Breast epithelium (tissue), 4 donors: ENCODE measurements at regions not wholly inside any gene's neighbourhood (a gene's known extent, or its start where the extent isn't known, plus 50 kb on each side); places are given as distances from the start of the nearest gene placed in this dataset.

ENCODE experiments used
- DNase-seq, 2 donors: peaks; one replicate each; pipeline ENCODE4 v3.0.0-alpha.2; 2019; ENCODE audit warnings: low spot score in 2 of 2
- H3K27ac ChIP-seq, 2 donors: fragments of 200-600 bp; sonication (generic) in 1 of 2; one replicate each; pipeline ENCODE4 v1.5.1; 2016 to 2019; ENCODE audit warnings: mild to moderate bottlenecking in 1 of 2
- H3K27me3 ChIP-seq, 2 donors: fragments of 200-600 bp; sonication (generic) in 1 of 2; one replicate each; pipeline versions ENCODE4 v1.5.1 to v1.6.0; 2017 to 2019; ENCODE audit warnings: control low read depth in 1 of 2, mild to moderate bottlenecking in 1 of 2
- H3K36me3 ChIP-seq: fragments of 200-600 bp; one replicate; pipeline ENCODE4 v1.5.1; 2019
- H3K4me1 ChIP-seq, 2 donors: fragments of 200-600 bp; sonication (generic); one replicate each; pipeline ENCODE4 v1.5.1; 2016 to 2019; ENCODE audit warnings: control low read depth in 1 of 2
- H3K4me3 ChIP-seq, 3 donors: fragments of 200-600 bp; sonication (generic); 1 replicate in 2 of 3; 2 replicates in 1 of 3; pipeline ENCODE4 v1.5.1; 2016 to 2019; ENCODE audit warnings: mild to moderate bottlenecking in 3 of 3, moderate library complexity in 2 of 3
- H3K9me3 ChIP-seq, 2 donors: fragments of 200-600 bp; sonication (generic) in 1 of 2; one replicate each; pipeline ENCODE4 v1.5.1; 2016 to 2019; ENCODE audit warnings: control low read depth in 1 of 2
- CTCF ChIP-seq, 3 donors: fragments of 450-650 bp; IDR thresholded peaks; one replicate each; pipeline ENCODE4 v1.5.1; 2016 to 2017; ENCODE audit warnings: antibody characterized with exemption in 3 of 3, mild to moderate bottlenecking in 3 of 3, moderate library complexity in 3 of 3
- POLR2A ChIP-seq: fragments of 450-650 bp; IDR thresholded peaks from one replicate; pipeline ENCODE4 v1.6.1; 2016; ENCODE audit warnings: antibody characterized with exemption, mild to moderate bottlenecking, moderate library complexity
- POLR2AphosphoS5 ChIP-seq, 3 donors: sonication (generic); formaldehyde crosslinking; IDR thresholded peaks; one replicate each; pipeline ENCODE4 v1.6.1; 2017; ENCODE audit warnings: antibody characterized with exemption in 3 of 3
- intact Hi-C: fragments of 100-400 bp; cut with DNase I; formaldehyde crosslinking; loops from one replicate; pipeline ENCODE4 v1.15.1; 2023; ENCODE audit warnings: low total_unique reads

- intact Hi-C loops, result no loop called here
- no peak overlapping the region for H3K4me3 ChIP-seq
These were observed 320.5 kb downstream of the MIAT start for GRCh38 chr22:26977741-26978376.

GRCh38 chr22:26979294-26979693 is 321.9 kb downstream of the MIAT start:
- TF ChIP-seq POLR2AphosphoS5 (IDR thresholded peaks at IDR 0.05) (no peak), CTCF (IDR thresholded peaks at IDR 0.05) (no peak), POLR2A (no peak)
- no peak for DNase-seq
- H3K4me3 ChIP-seq, result no peak overlapping the region
- no peak overlapping the region for H3K27ac ChIP-seq
- H3K27me3 ChIP-seq, result no peaks in the 10 kb centered on the region
- no peaks in the 10 kb centered on the region for H3K4me1 ChIP-seq
- no peaks in the 10 kb centered on the region for H3K36me3 ChIP-seq
- intact Hi-C loops, result no loop called here
- H3K9me3 ChIP-seq, result no peaks in the 10 kb centered on the region

More at GRCh38 chr22:26977741-26978376, 320.5 kb downstream of the MIAT start:
- TF ChIP-seq POLR2A (no peak), POLR2AphosphoS5 (IDR thresholded peaks at IDR 0.05) (no peak), CTCF (IDR thresholded peaks at IDR 0.05) (no peak)
- no peaks in the 10 kb centered on the region for H3K27me3 ChIP-seq
- no peak overlapping the region for H3K27ac ChIP-seq
- no peaks in the 10 kb centered on the region for H3K4me1 ChIP-seq
- no peak for DNase-seq
- H3K9me3 ChIP-seq, result no peaks in the 10 kb centered on the region
- no peaks in the 10 kb centered on the region for H3K36me3 ChIP-seq

- no peak for DNase-seq
- no peak for TF ChIP-seq CTCF (IDR thresholded peaks at IDR 0.05)
- no peak for TF ChIP-seq POLR2AphosphoS5 (IDR thresholded peaks at IDR 0.05)
- TF ChIP-seq POLR2A, result no peak
These were observed 323.7 kb downstream of the MIAT start for GRCh38 chr22:26981111-26981510.

GRCh38 chr22:26981541-26981940 is 324.2 kb downstream of the MIAT start:
- Histone ChIP-seq H3K4me3 (no peak overlapping the region), H3K27ac (no peak overlapping the region), H3K4me1 (no peaks in the 10 kb centered on the region), H3K9me3 (no peaks in the 10 kb centered on the region), H3K36me3 (no peaks in the 10 kb centered on the region), H3K27me3 (no peaks in the 10 kb centered on the region)
- TF ChIP-seq POLR2AphosphoS5 (IDR thresholded peaks at IDR 0.05) (no peak), POLR2A (no peak), CTCF (IDR thresholded peaks at IDR 0.05) (no peak)
- no peak for DNase-seq
- intact Hi-C loops, result no loop called here

More at GRCh38 chr22:26981111-26981510, 323.7 kb downstream of the MIAT start:
- no peaks in the 10 kb centered on the region for H3K27me3 ChIP-seq
- intact Hi-C loops, result no loop called here
- H3K4me1 ChIP-seq, result no peaks in the 10 kb centered on the region
- no peak overlapping the region for H3K4me3 ChIP-seq
- H3K27ac ChIP-seq, result no peak overlapping the region
- H3K9me3 ChIP-seq, result no peaks in the 10 kb centered on the region
- H3K36me3 ChIP-seq, result no peaks in the 10 kb centered on the region

GRCh38 chr22:26983311-26983710 is 325.9 kb downstream of the MIAT start:
- intact Hi-C loops, result no loop called here
- Histone ChIP-seq H3K4me1 (no peaks in the 10 kb centered on the region), H3K27me3 (no peaks in the 10 kb centered on the region), H3K9me3 (no peaks in the 10 kb centered on the region), H3K27ac (no peak overlapping the region), H3K4me3 (no peak overlapping the region), H3K36me3 (no peaks in the 10 kb centered on the region)
- TF ChIP-seq POLR2AphosphoS5 (IDR thresholded peaks at IDR 0.05) (no peak), CTCF (IDR thresholded peaks at IDR 0.05) (no peak), POLR2A (no peak)
- no peak for DNase-seq
